Middle frontal gyrus (tissue), 1 donor: ENCODE measurements at regions not wholly inside any gene's neighbourhood (a gene's known extent, or its start where the extent isn't known, plus 50 kb on each side); places are given as distances from the start of the nearest gene placed in this dataset.
"Not testable (repeated sequence)": the region's sequence is repeated elsewhere in the genome, so short reads cannot be mapped to it uniquely, and the experiment has no call there.

ENCODE experiments used
- DNase-seq: peaks from one replicate; pipeline ENCODE4 v3.0.0-alpha.2; 2015; ENCODE audit warnings: low spot score; ENCODE audit errors: extremely low spot score

- DNase-seq, result no peak
These were observed 132.6 kb upstream of the ETV3 start for GRCh38 chr1:157270705-157271274.

GRCh38 chr1:157269656-157270375 is 131.6 kb upstream of the ETV3 start:
- DNase-seq, result no peak

GRCh38 chr1:157262891-157263290 is 124.7 kb upstream of the ETV3 start:
- DNase-seq, result no peak

- no peak for DNase-seq
These were observed 124.2 kb upstream of the ETV3 start for GRCh38 chr1:157262422-157262821.

GRCh38 chr1:157255891-157256290 is 117.7 kb upstream of the ETV3 start:
- not testable (repeated sequence) for DNase-seq

- not testable (repeated sequence) for DNase-seq
These were observed 116.0 kb upstream of the ETV3 start for GRCh38 chr1:157254183-157254582.

- no peak for DNase-seq
These were observed 114.3 kb upstream of the ETV3 start for GRCh38 chr1:157252473-157252872.

- no peak for DNase-seq
These were observed 111.5 kb upstream of the ETV3 start for GRCh38 chr1:157249739-157250138.

GRCh38 chr1:157249326-157249725 is 111.1 kb upstream of the ETV3 start:
- DNase-seq, result no peak

- DNase-seq, result not testable (repeated sequence)
These were observed 109.5 kb upstream of the ETV3 start for GRCh38 chr1:157247764-157248049.

GRCh38 chr1:157247005-157247763 is 109.0 kb upstream of the ETV3 start:
- no peak for DNase-seq

- no peak for DNase-seq
These were observed 107.6 kb upstream of the ETV3 start for GRCh38 chr1:157245823-157246222.

GRCh38 chr1:157241185-157241538 is 103.0 kb upstream of the ETV3 start:
- DNase-seq, result no peak

GRCh38 chr1:157240495-157241184 is 102.4 kb upstream of the ETV3 start:
- no peak for DNase-seq

GRCh38 chr1:157239936-157240335 is 101.7 kb upstream of the ETV3 start:
- no peak for DNase-seq

GRCh38 chr1:157238585-157238984 is 100.4 kb upstream of the ETV3 start:
- DNase-seq, result no peak

GRCh38 chr1:157237981-157238380 is 99.8 kb upstream of the ETV3 start:
- no peak for DNase-seq

GRCh38 chr1:157237522-157237921 is 99.3 kb upstream of the ETV3 start:
- no peak for DNase-seq

GRCh38 chr1:157236072-157236471 is 97.9 kb upstream of the ETV3 start:
- DNase-seq, result no peak

GRCh38 chr1:157235307-157235706 is 97.1 kb upstream of the ETV3 start:
- no peak for DNase-seq

GRCh38 chr1:157234705-157235273 is 96.6 kb upstream of the ETV3 start:
- no peak for DNase-seq

- no peak for DNase-seq
These were observed 94.9 kb upstream of the ETV3 start for GRCh38 chr1:157233131-157233530.
